Right lobe of liver (tissue), 6 donors: ENCODE measurements at regions not wholly inside any gene's neighbourhood (a gene's known extent, or its start where the extent isn't known, plus 50 kb on each side); places are given as distances from the start of the nearest gene placed in this dataset.
"Not testable (repeated sequence)": the region's sequence is repeated elsewhere in the genome, so short reads cannot be mapped to it uniquely, and the experiment has no call there.

Experiments used
- ATAC-seq, 4 donors: fragments of 200-7000 bp; cut with Tn5 transposase; one replicate each; pipeline ENCODE4 v1.9.1; 2020; ENCODE audit warnings: mild to moderate bottlenecking in 4 of 4, moderate library complexity in 4 of 4
- DNase-seq, 3 donors: peaks; one replicate each; pipeline ENCODE4 v3.0.0-alpha.2; 2020
- H3K27ac ChIP-seq, 3 donors: fragments of 200-600 bp; one replicate each; pipeline ENCODE4 v1.8.0; 2022
- H3K27me3 ChIP-seq, 2 donors: fragments of 200-600 bp; one replicate each; pipeline ENCODE4 v1.8.0; 2022
- H3K36me3 ChIP-seq, 4 donors: fragments of 200-600 bp; sonication (generic) in 1 of 4; one replicate each; pipeline versions ENCODE4 v1.5.1 to v1.8.0; 2017 to 2022; ENCODE audit warnings: control low read depth in 1 of 4
- H3K4me1 ChIP-seq, 4 donors: fragments of 200-600 bp; sonication (generic) in 1 of 4; one replicate each; pipeline versions ENCODE4 v1.5.1 to v1.8.0; 2017 to 2022; ENCODE audit warnings: control low read depth in 1 of 4
- H3K4me3 ChIP-seq, 3 donors: fragments of 200-600 bp; one replicate each; pipeline ENCODE4 v1.8.0; 2022
- H3K9me3 ChIP-seq, 4 donors: fragments of 200-600 bp; sonication (generic) in 1 of 4; one replicate each; pipeline versions ENCODE4 v1.5.1 to v1.8.0; 2017 to 2022; ENCODE audit warnings: control low read depth in 1 of 4
- POLR2A ChIP-seq: fragments of 450-650 bp; IDR thresholded peaks from one replicate; pipeline ENCODE4 v1.6.1; 2017; ENCODE audit warnings: antibody characterized with exemption, mild to moderate bottlenecking
- WGBS: methylation state at CpG from one replicate; pipeline ENCODE4 v1.1.6; 2018; ENCODE audit warnings: low coverage, low lambda C conversion rate; ENCODE audit not compliant: insufficient coverage; ENCODE audit errors: missing lambda C conversion rate; 5-methylcytosine and 5-hydroxymethylcytosine counted together
- intact Hi-C, 2 donors: fragments of 100-400 bp; cut with DNase I; formaldehyde crosslinking; loops; one replicate each; pipeline versions ENCODE4 v1.11.2 to v1.14.1; 2022
- TF ChIP-seq, protein P1 (sequence below), 4 donors: fragments of 200-600 bp in 3 of 4; fragments of 450-650 bp in 1 of 4; IDR thresholded peaks; one replicate each; pipeline versions ENCODE4 v1.5.1 to v1.8.0; 2016 to 2022; ENCODE audit warnings: antibody characterized with exemption in 4 of 4, mild to moderate bottlenecking in 2 of 4
- donor health status: DM: no; HTN: yes; CAD: no.
- donor health status: DM: no; HTN: no; CAD: no.
- donor health status: DM: no; HTN: no; CAD: no.
- donor health status: DM: no; HTN: yes; CAD: no.
- donor health status: DM: no; HTN: yes; CAD: no.

DNA sequence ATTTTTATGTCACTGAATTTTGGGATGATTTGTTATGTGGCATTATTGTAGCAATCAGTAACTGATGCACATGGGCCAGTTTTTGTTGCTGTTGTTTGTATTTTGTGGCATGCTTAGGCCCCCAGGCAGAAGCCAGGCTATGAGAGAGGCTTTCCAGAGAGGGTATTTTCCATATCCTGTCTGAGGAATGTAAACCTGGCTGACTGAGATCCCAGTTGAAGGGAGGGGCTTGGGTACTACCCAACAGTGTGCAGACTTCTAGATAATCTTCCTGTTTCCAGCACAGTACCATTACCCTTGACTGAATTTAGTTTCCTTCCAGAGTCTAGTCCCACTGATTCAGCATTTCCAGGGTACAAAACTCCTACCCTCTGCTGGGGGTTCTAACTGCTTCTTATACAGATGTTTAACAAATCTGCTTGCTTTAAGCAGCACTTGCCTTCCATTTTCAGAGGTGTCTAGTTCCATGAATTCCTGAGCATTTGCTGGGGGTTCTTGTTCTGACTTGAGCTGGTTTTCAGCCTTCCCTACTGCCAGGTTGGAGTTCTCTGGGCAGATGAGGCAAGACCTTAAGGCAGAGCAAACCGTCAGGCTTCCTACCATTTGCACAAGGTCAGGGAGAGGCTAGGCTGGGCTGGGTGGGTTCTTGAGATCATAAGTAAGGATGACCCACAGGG, 104.7 kb upstream of the EGFL6 start:
- intact Hi-C loops, result no loop called here
- Histone ChIP-seq H3K9me3 (no peaks in the 10 kb centered on the region), H3K27ac (no peak overlapping the region), H3K4me3 (no peak overlapping the region), H3K4me1 (no peaks in the 10 kb centered on the region), H3K36me3 (no peaks in the 10 kb centered on the region), H3K27me3 (no peaks in the 10 kb centered on the region)
- no peak for TF ChIP-seq POLR2A
- ATAC-seq (no peak), DNase-seq (no peak)
- 38% methylated on average over 1 of the region's 1 CpG for WGBS

DNA sequence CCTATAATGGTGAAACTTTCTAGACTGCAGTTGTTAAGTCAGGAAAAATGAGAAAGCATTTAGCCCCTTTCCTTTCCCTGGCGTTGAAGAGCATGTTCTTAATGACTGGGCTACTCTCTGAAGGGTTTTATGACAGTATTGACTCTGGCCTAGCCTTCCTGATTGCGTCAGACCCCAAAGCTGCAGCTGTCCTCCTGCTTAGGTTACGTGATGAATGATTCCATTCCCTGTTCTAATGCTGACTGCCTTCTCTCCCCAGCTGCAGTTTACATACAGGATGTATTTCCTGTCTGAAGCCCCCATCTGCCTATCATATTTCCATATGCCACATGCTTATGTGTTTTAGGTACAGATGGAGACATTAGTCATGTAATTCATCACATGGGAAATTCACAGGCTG, 105.8 kb upstream of the EGFL6 start:
- Histone ChIP-seq H3K27ac (no peak overlapping the region), H3K4me1 (no peaks in the 10 kb centered on the region), H3K9me3 (no peaks in the 10 kb centered on the region), H3K36me3 (no peaks in the 10 kb centered on the region), H3K4me3 (no peak overlapping the region), H3K27me3 (no peaks in the 10 kb centered on the region)
- TF ChIP-seq POLR2A, result no peak
- TF ChIP-seq, protein P1, sequence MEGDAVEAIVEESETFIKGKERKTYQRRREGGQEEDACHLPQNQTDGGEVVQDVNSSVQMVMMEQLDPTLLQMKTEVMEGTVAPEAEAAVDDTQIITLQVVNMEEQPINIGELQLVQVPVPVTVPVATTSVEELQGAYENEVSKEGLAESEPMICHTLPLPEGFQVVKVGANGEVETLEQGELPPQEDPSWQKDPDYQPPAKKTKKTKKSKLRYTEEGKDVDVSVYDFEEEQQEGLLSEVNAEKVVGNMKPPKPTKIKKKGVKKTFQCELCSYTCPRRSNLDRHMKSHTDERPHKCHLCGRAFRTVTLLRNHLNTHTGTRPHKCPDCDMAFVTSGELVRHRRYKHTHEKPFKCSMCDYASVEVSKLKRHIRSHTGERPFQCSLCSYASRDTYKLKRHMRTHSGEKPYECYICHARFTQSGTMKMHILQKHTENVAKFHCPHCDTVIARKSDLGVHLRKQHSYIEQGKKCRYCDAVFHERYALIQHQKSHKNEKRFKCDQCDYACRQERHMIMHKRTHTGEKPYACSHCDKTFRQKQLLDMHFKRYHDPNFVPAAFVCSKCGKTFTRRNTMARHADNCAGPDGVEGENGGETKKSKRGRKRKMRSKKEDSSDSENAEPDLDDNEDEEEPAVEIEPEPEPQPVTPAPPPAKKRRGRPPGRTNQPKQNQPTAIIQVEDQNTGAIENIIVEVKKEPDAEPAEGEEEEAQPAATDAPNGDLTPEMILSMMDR (IDR thresholded peaks at IDR 0.05), result no peak
- WGBS, result 20% methylated on average over 3 of the region's 3 CpGs
- DNase-seq (no peak), ATAC-seq (peak in 1 of 4 donors; percentile 74)
- intact Hi-C loops, result no loop called here

DNA sequence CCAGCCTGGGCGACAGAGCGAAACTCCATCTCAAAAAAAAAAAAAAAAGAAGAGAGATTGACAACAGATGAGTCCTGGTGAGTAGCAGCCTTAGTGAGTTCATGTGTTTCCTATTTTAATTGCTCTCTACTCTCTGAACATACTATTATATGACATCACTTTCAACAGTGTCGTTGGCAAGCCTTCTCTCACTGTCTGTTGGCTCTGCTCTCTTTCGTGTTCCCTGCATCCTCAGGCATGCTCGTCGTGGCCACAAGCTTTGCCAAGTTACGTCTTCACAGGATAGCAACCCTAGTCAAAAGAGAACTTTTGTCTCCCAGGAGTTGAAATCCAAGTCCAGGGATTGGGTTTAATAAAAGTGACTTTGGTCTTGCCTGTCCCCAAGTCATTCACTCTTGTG, 117.1 kb upstream of the EGFL6 start:
- ATAC-seq (no peak), DNase-seq (no peak)
- no peaks in the 10 kb centered on the region for H3K36me3 ChIP-seq
- TF ChIP-seq, protein P1 (IDR thresholded peaks at IDR 0.05), result no peak
- no peak for TF ChIP-seq POLR2A
- H3K4me3 ChIP-seq, result no peak overlapping the region
- no peak overlapping the region for H3K27ac ChIP-seq
- H3K4me1 ChIP-seq, result no peaks in the 10 kb centered on the region
- intact Hi-C loops, result no loop called here
- H3K27me3 ChIP-seq, result no peaks in the 10 kb centered on the region
- WGBS, result 58% methylated on average over 7 of the region's 7 CpGs
- no peaks in the 10 kb centered on the region for H3K9me3 ChIP-seq

DNA sequence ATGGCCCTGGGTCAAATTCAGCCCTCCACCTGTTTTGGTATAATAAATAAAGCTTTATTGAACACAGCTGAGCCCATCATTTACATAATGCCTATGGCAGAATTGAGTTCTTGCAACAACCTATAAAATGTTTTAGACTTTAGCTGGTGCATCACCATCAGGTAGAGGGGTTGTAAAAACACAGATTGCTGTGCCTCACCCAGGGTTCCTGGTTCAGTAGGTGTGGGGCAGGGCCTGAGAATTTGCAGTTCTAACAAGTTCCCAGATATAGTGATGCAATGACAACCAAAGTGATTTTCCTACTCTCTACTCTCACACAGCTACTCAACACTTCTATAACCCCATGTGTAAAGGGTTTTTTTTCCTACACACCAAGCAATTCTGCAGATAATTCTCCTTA, 120.0 kb upstream of the EGFL6 start:
- ATAC-seq, result no peak
- TF ChIP-seq POLR2A, result no peak
- TF ChIP-seq, protein P1 (IDR thresholded peaks at IDR 0.05), result no peak

DNA sequence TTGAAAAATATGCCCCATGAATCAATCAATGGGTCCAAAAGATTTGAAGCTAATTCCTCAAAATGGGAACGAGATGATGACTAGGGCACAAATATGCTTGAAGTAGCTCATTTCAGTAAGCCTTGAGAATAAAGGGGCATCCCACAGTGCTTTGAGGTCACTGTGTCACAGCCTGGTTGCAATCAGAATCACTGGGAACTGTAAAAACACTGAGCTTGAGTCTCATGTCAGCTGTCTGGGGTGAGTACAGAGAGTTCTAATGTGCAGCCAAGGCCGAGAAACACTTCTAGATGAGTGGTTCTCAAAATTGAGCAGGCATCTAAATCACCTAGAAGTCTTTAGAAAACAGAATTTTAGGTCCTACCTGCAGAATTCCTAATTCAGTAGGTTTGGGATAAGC, 120.5 kb upstream of the EGFL6 start:
- no peaks in the 10 kb centered on the region for H3K9me3 ChIP-seq
- no peak for TF ChIP-seq POLR2A
- no peak overlapping the region for H3K4me3 ChIP-seq
- H3K36me3 ChIP-seq, result no peaks in the 10 kb centered on the region
- no peaks in the 10 kb centered on the region for H3K27me3 ChIP-seq
- WGBS, result 25% methylated on average over 2 of the region's 2 CpGs
- no peaks in the 10 kb centered on the region for H3K4me1 ChIP-seq
- intact Hi-C loops, result no loop called here
- H3K27ac ChIP-seq, result no peak overlapping the region
- no peak for DNase-seq
- ATAC-seq, result no peak

More for the DNA sequence above, 120.0 kb upstream of the EGFL6 start:
- Histone ChIP-seq H3K4me3 (no peak overlapping the region), H3K27ac (no peak overlapping the region), H3K4me1 (no peaks in the 10 kb centered on the region), H3K9me3 (no peaks in the 10 kb centered on the region), H3K27me3 (no peaks in the 10 kb centered on the region), H3K36me3 (no peaks in the 10 kb centered on the region)
- intact Hi-C loops, result no loop called here
- no peak for DNase-seq

DNA sequence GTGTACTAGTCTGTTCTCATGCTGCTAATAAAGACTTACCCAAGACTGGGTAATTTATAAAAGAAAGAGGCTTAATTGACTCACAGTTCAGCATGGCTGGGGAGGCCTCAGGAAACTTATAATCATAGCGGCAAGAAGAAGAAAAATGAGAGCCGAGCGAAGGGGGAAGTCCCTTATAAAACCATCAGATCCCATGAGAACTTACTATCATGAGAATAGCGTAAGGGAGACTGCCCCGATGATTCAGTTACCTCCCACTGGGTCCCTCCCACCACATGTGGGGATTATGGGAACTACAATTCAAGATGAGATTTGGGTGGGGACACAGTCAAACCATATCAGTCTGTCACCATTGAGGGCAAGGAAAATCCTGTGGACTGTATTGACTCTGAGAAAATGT, 121.8 kb upstream of the ATXN3L start:
- H3K36me3 ChIP-seq, DNase-seq, H3K4me1 ChIP-seq, H3K4me3 ChIP-seq, intact Hi-C loops, H3K27me3 ChIP-seq, H3K9me3 ChIP-seq, H3K27ac ChIP-seq, ATAC-seq: not testable (repeated sequence)
- WGBS, result 88% methylated on average over 3 of the region's 5 CpGs
